HCT116 (cell line): ENCODE measurements at regions not wholly inside any gene's neighbourhood (a gene's known extent, or its start where the extent isn't known, plus 50 kb on each side); places are given as distances from the start of the nearest gene placed in this dataset.

Experiments used
- POLR2A ChIP-seq: IDR thresholded peaks from 2 replicates; pipeline ENCODE4 v1.7.0; 2011; ENCODE audit warnings: borderline replicate concordance; ENCODE audit not compliant: insufficient read depth, insufficient read length; ENCODE audit errors: extremely low read depth
- RAD21 ChIP-seq: IDR thresholded peaks from 2 replicates; pipeline ENCODE4 v1.6.1; 2012; ENCODE audit warnings: low read depth, mild to moderate bottlenecking
- TF ChIP-seq, protein P1 (sequence below): IDR thresholded peaks from 2 replicates; pipeline ENCODE4 v1.6.1; 2012
- TF ChIP-seq, protein P2 (sequence below), 3 experiments: fragments of 200-600 bp in 1 of 3; sonication (generic) in 1 of 3; IDR thresholded peaks in 2 of 3; conservative IDR thresholded peaks in 1 of 3; 2 replicates each; pipeline ENCODE4 v1.5.1; 2012 to 2017; ENCODE audit warnings: low read depth in 2 of 3, low read length in 2 of 3, antibody characterized with exemption in 1 of 3, borderline replicate concordance in 1 of 3, control low read depth in 1 of 3, mild to moderate bottlenecking in 1 of 3, mixed read lengths in 1 of 3, mixed run types in 1 of 3, moderate library complexity in 1 of 3; ENCODE audit not compliant: insufficient read depth in 1 of 3

DNA sequence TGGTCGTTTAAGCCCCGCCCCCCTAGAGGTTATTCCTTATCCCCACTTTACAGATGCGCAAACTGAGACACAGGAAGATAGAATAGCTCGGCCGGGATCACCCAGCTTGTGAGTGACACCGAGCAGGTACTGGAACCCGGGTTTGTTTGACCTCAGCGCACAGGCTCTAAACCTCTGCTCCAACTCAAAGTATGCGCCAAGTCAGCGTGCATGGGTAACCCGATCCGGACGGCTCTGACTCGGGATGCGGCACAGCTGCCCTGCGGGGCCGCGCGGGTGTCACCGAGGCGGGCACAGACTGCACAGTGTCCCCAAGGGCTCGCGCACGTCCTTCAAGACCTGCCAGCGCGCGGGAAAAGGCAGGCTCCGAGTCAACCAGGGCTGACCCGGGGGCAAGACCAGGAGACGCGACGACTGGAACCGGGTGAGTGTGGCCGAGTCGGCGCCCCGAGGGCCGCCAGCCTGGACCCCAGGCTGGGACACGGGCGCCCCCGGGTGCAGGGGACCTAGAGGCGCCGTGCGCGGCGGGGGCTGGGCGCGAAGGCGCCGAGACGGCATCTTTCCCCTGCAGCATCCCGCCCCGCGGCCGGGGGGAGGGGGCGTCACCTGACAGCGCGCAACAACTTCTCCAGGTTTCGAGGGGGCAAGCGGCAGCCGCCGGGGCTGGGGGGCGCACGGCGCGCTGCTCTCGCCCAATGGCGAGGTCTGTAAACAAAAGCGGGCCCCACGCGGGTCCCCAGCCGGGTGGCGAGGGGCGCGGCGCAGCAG lies 101.9 kb upstream of the SOD1 start:
- TF ChIP-seq, protein P1, sequence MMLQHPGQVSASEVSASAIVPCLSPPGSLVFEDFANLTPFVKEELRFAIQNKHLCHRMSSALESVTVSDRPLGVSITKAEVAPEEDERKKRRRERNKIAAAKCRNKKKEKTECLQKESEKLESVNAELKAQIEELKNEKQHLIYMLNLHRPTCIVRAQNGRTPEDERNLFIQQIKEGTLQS, result no peak
- TF ChIP-seq, protein P2, sequence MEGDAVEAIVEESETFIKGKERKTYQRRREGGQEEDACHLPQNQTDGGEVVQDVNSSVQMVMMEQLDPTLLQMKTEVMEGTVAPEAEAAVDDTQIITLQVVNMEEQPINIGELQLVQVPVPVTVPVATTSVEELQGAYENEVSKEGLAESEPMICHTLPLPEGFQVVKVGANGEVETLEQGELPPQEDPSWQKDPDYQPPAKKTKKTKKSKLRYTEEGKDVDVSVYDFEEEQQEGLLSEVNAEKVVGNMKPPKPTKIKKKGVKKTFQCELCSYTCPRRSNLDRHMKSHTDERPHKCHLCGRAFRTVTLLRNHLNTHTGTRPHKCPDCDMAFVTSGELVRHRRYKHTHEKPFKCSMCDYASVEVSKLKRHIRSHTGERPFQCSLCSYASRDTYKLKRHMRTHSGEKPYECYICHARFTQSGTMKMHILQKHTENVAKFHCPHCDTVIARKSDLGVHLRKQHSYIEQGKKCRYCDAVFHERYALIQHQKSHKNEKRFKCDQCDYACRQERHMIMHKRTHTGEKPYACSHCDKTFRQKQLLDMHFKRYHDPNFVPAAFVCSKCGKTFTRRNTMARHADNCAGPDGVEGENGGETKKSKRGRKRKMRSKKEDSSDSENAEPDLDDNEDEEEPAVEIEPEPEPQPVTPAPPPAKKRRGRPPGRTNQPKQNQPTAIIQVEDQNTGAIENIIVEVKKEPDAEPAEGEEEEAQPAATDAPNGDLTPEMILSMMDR (IDR thresholded peaks at IDR 0.05 in 2 of 3, conservative IDR thresholded peaks at IDR 0.05 in 1 of 3; ENCODE audit: borderline replicate concordance in 1 of 3, insufficient read depth in 1 of 3, low read depth in 2 of 3, low read length in 2 of 3), result no peak
- TF ChIP-seq RAD21, result no peak
- no peak for TF ChIP-seq POLR2A
